Hematopoietic multipotent progenitor cell treated with erythropoietin and hydrocortisone succinate and interleukin-3 and kit ligand, for 4 days (in vitro differentiated cells): ENCODE measurements at regions not wholly inside any gene's neighbourhood (a gene's known extent, or its start where the extent isn't known, plus 50 kb on each side); places are given as distances from the start of the nearest gene placed in this dataset.

Source experiments
- DNase-seq: peaks from one replicate; pipeline ENCODE4 v3.0.0-alpha.2; 2015

- DNase-seq: no peak
Observed at GRCh38 chr2:196249171-196249570, 77.8 kb upstream of the STK17B start.

GRCh38 chr2:196249860-196250259, 78.5 kb upstream of the STK17B start:
- DNase-seq: peak; percentile 80

GRCh38 chr2:196251132-196251531, 79.8 kb upstream of the STK17B start:
- no peak for DNase-seq

- DNase-seq: no peak
Observed at GRCh38 chr2:196252408-196253115, 81.2 kb upstream of the STK17B start.

GRCh38 chr2:196253116-196253480, 81.7 kb upstream of the STK17B start:
- no peak for DNase-seq

- no peak for DNase-seq
Observed at GRCh38 chr2:196256585-196256984, 85.2 kb upstream of the STK17B start.

- DNase-seq: no peak
Observed at GRCh38 chr2:196257086-196257485, 85.7 kb upstream of the STK17B start.

GRCh38 chr2:196258407-196258806, 87.0 kb upstream of the STK17B start:
- DNase-seq: no peak

GRCh38 chr2:196259507-196260481, 88.4 kb upstream of the STK17B start:
- DNase-seq: peak; percentile 80

GRCh38 chr2:196260546-196260945, 89.2 kb upstream of the STK17B start:
- DNase-seq: no peak

GRCh38 chr2:196262606-196263005, 91.2 kb upstream of the STK17B start:
- peak; percentile 24 for DNase-seq

GRCh38 chr2:196263181-196263747, 91.9 kb upstream of the STK17B start:
- DNase-seq: peak; percentile 93

GRCh38 chr2:196266351-196266750, 95.0 kb upstream of the STK17B start:
- DNase-seq: no peak

- no peak for DNase-seq
Observed at GRCh38 chr2:196266855-196267254, 95.5 kb upstream of the STK17B start.

GRCh38 chr2:196268025-196268424, 96.6 kb upstream of the STK17B start:
- peak; percentile 62 for DNase-seq

GRCh38 chr2:196268538-196269338, 97.4 kb upstream of the STK17B start:
- DNase-seq: peak; percentile 81

GRCh38 chr2:196271795-196272194, 100.4 kb upstream of the STK17B start:
- DNase-seq: no peak

- DNase-seq: peak; percentile 35
Observed at GRCh38 chr2:196274387-196274809, 103.0 kb upstream of the STK17B start.

- DNase-seq: peak; percentile 56
Observed at GRCh38 chr2:196275646-196276352, 104.4 kb upstream of the STK17B start.

- DNase-seq: no peak
Observed at GRCh38 chr2:196276421-196276820, 105.0 kb upstream of the STK17B start.

GRCh38 chr2:196277002-196277401, 105.6 kb upstream of the STK17B start:
- DNase-seq: peak; percentile 77

- DNase-seq: no peak
Observed at GRCh38 chr2:196278491-196278911, 107.1 kb upstream of the STK17B start.
